ENCODE measurements at regions not wholly inside any gene's neighbourhood (a gene's known extent, or its start where the extent isn't known, plus 50 kb on each side); places are given as distances from the start of the nearest gene placed in this dataset.

DNA sequence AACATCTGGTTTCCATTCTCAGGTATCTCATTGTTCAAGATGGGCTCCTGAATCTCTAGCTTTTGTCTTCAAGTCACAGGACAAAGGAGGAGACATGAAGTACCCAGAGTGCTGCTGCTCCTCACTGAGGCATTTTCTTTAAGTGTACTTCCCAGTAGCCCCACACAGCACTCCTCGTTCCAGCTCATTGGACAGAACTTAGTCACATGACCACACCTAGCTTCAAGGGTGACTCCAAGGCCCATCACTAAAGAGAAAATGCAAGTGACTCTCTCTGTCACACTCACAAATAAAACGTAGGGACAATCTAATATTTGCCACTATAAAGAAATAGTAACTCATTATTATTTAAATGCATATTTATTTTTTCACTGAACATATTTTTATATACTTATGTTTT lies 58.3 kb upstream of the NEUROD6 start:
- DNase-seq, result no peak

DNA sequence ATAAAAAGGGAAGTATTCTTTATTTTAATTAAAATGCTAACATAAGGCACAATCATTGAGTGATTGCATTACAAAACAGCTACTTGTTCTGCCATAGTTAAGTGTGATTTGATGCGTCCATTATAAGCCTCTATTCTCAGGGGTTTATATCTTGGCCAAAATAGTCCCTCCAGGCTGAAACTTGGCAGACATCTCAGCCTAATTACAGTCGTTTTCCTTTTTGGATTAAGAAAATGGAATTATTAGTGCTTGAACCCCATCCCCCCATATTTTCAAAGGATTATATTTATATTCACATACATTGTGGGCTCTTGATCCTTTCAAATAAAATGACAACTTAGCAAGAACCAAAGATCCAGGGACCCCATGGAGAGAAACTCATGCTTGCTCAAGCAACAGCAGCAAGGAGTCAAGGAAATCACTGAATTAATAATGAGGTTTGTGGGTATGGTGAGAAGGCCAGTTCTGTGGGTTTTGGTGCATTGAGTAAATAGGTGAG lies 66.7 kb upstream of the NEUROD6 start:
- no peak for DNase-seq

DNA sequence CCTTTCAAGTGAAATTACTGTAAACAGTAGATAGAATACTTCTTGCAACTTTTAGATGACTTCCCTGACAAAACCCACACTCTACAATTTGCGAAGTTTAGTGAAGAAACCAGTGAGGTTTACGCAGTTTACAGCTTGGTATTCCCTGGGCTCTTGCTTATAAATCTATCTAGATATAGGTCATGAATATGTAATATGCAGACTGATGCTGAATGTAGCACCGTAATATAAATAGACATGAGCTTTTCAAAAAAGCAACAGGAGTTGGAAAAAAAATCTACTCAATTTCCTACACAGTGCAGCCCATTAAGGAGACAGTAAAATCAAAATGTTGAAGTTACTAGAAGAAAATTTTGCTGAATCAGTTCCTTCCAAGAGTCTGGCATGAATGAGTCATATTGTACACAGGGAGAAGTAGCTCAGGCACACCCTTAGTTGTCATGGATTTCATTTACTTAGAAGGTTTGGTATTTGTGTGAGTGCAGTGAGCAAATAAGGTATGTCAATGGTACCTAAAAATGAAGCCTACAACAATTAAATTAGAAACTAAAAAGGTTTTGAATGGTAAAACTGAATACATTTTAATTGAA lies 67.7 kb upstream of the NEUROD6 start:
- DNase-seq, result no peak

DNA sequence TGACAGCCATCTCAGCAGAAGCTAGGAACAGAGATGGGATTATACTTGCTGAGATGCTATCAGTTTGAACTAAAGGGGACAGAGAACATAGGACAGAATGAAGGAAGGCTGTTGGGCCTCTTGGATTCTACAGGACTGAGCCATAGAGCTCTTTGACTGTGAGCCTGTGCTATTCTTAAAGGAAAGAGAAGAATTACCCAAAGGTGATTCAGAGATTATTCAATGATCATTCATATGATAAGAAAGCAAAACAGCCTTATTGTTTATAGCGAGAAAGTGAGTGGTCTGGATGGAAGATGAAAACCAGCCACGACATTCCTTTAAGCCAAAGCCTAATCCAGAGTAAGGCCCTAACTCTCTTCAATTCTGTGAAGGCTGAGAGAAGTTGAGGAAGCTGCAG lies 69.7 kb upstream of the NEUROD6 start:
- DNase-seq, result no peak

DNA sequence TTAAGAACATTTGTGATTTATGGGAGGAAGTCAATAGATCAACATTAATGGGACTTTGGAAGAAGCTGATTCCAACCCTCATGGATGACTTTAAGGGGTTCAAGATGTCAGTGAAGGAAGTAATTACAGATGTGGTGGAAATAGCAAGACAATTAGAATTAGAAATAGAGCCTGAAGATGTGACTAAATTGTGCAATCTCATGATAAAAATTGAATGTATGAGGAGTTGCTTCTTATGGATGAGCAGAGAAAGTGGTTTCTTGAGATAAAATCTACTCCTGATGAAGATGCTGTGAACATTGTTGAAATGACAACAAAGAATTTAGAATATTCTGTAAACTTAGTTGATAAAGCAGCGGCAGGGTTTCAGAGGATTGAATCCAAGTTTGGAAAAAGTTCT lies 70.9 kb upstream of the NEUROD6 start:
- no peak for DNase-seq

DNA sequence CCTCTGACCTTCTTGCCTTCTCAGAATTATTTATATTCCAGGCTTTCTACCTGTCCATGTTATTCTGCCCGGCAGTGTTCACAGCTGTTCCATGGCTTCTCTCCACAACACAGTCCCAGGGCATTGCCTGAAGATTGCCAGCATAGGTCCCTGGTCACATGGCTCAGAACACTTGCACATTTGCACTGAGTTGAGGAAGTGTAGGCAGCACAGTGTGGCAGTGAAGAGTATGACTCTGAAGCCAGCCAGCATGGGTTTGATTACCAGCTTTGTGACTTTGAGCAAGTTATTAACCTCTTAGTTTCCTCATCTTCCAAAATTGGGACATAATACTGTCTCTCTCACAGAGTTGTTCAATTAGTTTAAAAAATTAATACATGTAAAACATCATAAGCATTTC lies 73.2 kb upstream of the NEUROD6 start:
- no peak for DNase-seq

DNA sequence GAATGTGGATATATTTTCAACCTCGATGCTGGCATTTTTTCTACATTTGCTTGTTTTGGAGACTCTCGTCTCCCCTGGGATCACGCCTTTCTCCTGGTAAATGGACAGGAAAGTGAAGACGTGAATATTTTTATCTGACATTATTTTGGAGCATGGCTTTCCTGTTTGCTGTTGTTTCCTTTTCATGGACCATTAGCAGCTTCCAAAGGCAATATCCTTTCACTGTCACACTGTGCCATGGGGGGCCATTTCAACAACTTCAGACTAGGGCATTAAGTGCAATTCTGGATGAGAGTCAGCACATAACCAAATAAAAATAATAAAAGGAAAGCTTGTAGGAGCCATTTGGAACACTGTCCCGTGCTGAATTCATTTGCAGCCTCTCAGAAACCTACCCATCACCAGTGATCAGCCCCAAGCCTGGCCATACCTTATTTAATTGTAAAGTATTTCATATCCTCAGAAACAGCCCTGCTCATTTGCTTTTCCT lies 75.9 kb upstream of the NEUROD6 start:
- DNase-seq, result no peak

DNA sequence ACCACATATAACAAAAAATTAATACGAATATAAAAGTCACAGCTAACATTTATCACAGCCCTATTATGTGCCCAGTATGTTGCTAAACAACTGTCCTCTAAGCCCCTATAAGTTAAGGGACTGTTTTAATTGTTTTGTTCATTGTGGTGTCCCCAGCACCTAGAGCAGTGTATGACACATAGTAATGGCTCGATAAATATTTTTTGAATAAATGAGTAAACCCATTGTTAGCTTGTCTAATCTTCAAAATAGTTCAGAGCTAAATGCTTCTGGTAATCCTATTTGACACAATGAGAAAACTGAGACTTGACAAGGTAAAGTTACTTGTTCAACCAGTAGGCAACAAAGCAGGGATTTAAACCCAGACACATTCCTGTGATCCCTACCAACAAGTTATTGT lies 78.4 kb upstream of the NEUROD6 start:
- no peak for DNase-seq

DNA sequence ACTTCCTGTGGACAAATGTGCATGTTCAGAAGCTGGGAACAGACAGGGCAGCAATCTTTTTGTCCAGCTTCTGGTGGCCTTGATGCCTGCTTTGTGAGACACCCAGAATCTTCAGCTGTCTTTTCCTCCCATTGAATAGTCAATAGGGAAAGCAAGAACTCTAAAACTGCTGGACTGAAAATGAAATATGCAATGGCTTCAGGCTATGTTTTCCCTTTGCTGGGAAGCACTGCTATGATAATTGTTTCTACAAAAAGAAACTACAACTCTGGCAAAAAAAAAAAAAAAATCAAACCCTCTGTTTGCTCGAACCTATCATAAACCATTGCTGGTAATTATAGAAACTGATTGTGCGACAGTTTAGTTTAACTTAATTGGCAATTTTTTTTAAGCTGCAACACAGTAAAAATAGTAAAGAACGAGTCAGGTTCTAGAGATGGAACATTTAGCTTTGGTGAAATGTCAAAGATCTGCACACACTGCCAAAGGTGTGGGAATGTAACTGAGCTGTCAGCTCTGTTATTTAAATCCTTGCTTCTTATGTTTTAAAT lies 79.1 kb upstream of the NEUROD6 start:
- no peak for DNase-seq

DNA sequence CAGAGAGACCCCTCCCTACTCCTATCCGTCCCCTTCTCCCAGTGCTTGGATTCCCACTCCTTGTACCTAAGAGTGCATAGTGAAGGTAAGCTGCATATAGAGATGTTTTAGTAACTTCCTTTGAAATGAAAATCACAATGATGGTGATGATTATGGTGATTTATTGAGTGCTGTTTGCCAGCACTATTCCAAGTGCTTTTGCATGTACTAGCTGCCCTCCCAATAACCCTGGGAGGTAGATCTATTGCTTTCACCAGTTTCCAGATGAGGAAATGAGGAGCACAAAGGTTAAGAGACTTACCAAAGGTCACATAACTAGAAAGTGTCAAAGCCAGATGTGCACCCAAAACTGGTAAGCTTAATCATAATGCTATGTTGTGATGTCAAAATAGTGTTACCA lies 80.4 kb upstream of the NEUROD6 start:
- DNase-seq, result no peak

DNA sequence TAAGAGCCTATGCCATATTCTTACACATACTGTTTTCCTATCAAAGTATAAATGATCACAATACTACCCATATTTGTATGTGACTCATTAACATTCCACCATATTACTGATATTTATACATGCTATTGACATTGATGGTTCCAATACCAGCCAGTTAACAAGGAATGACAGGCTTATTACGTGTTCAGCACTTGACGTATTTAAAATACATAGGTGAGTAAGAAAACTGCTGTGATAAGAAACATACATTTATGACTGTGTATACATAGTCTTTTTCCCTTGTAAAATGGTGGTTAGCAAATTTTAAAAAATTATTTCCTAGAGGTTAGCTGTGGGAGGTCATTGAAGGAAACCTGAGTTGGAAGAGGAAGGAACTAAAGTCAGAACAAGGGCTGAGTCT lies 81.1 kb upstream of the NEUROD6 start:
- DNase-seq, result no peak

DNA sequence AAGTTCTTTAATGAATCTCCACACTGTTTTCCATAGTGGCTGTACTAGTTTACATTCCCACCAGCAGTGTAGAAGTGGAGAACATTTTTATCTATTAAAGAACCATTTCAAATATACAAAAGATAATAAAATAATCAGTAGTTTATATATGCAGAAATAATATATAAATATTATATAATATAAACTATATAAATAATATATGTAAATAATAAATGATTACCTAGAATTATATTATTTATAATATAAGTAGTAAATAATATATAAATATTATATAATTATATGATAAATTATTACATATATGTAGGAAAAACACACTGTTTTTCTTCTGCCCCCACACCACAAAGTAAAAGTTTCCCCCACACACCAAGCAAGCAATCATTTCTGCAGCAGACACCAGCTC lies 83.5 kb upstream of the NEUROD6 start:
- DNase-seq, result no peak

DNA sequence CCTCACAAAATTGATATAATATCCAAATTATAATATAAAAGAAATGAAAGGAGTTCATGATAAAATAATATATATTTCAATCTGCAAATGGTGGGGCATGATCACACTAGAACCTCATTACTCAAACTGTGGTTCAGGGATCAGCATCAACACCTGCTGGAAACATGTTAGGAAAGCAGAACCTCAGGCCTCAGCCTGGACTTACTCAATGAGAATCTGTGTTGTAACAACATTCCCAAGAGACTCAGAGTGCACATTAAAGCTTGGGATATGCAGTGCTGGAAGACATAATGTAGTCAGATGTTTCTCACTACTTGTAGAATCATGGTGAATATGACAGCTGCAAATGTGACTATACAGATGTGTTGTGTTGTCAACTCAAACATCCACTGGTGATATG lies 81.7 kb upstream of the ITPRID1 start:
- no peak for DNase-seq

DNA sequence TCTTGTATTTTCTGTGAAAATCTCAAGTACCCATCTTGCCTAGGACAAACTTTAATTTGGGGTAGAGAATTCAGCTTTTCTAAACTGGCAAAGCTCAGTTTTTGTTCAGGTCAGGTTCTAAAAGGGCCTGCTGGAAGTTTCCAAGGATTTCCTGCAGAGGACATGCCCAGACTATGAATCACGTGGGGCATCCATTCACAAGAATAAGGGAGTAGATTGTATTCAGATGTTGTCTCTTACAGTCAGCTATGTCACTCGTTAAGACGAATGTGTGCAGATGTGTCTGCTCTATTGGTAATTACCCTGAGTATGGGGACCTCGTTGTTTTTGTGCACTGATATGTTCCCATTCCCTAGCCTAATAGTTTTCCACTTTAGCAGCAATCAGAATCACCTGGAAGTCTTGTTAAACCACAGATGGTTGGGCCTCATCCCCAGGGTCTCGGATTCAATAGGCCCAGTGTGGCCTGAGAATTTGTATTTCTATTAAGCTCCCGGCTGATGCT lies 81.0 kb upstream of the ITPRID1 start:
- no peak for DNase-seq

DNA sequence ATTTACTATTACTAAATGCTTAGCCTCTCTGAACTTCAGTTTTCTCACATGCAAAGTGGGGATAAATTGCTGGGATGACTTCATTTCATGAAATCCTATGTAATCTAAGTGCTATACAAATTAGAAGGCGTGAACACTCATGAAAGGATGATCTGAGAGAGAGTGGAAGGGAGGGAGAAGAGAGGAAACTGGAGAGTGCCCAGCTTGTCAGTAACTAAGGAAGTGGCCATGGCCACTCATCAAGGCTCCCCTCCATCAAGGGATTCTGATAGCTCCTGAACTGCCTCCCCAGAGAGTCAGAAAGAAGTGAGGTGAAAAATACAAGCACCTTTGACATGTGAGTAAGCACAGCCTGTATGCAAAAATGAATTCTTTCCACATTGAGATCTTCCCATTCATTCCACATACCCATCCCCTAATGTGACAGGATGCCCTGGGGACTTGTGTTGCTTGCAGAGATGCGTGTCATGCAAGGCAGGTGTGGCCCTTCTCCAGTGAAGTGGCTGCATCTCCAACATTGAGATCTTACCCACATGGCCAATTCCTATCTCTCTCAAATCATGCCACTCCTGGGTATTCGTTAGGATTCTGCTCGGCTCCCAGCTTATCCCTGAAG lies 76.5 kb upstream of the ITPRID1 start:
- no peak for DNase-seq

DNA sequence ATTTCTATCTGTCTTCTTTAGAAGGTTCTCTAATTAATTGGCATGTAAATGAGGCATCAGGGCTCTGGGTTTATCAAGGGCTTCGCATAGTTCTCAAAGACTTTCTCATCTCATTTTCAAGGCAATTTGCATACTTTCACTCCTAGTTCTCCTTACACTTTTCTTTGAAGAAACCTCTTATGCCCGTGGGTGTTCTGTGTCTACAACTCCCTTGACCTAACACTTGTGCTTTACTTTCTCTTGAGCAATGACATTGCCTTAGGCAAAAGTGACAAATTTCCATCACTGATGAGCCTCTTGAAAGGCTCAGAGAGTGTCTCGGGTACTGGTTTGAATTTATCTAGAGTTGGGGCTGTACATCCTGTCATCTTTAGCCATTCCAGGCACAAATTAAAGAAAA lies 74.7 kb upstream of the ITPRID1 start:
- DNase-seq, result no peak

DNA sequence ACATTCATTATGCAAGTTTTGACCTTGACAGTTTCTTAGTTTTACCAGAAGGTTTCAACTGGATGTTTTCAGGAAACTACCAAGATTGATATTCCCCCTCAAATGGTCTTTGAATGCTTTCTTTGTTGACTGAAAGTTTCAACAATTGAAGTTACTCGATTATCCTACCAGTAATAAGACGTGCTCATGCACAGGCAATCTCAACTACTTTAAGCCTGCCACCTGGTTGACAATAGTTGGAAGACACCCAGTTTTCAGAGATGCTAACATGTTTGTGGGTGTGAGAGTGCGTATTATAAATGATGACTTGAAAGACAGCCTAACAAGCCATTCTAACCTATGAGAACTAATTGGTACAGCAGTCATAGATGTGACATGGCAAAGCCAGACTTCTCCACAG lies 73.4 kb upstream of the ITPRID1 start:
- DNase-seq, result no peak

DNA sequence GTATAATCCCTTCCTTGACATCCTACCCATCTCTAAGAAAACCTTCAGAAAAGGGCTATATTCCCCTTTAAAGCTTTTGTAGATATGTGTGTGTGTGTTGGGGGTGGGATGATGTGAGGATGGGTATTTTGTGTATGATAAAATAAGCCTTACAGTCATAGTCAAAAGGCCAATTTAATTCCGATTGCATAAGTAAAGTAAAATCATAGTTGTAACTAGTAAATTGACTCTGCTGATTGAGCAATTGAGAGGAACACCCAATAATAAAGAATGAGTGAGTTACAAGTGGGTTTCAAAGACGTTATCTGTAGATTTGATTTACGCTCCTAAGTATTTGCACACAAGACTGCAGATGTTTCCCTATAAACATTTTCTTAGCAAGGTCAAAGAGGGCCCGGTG lies 71.3 kb upstream of the ITPRID1 start:
- no peak for DNase-seq

DNA sequence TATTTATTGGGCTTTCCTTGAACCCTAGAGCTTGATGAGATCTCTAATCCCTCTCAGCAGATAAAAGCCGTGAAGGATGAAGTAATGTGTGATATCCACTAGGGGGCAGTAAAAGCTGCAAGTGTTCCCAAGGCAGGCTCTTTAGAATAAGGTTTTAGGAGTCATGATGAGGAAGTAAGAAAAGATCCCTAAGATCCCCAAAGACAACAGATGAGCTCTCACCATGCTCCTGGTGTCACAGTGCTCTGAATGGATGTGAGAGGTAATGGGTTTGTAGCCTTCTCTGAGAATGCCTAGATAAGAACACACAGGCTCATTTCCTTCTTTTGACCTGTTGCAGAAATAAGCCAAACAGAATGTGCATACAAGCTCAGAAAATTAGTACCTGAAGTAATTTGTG lies 70.4 kb upstream of the ITPRID1 start:
- peak; percentile 23 for DNase-seq

DNA sequence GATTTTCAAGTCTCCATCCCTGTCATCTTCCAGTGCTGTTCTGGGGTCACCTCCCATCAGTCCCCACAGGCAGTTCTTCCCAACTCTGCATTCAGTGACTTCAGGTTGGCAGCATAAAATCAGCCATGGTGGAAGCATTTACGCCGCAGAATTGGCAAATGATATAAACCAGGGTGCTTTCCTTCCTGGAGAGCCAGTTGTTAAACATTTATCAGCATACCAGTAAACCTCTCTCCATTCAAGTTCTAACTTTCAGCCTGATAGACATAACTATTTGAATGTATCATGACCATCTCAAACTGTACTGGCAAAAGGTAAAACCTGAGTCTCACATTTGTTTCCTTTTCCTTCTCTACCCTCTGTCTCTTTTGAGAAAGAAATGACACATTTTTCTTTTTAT lies 69.7 kb upstream of the ITPRID1 start:
- DNase-seq, result no peak

DNA sequence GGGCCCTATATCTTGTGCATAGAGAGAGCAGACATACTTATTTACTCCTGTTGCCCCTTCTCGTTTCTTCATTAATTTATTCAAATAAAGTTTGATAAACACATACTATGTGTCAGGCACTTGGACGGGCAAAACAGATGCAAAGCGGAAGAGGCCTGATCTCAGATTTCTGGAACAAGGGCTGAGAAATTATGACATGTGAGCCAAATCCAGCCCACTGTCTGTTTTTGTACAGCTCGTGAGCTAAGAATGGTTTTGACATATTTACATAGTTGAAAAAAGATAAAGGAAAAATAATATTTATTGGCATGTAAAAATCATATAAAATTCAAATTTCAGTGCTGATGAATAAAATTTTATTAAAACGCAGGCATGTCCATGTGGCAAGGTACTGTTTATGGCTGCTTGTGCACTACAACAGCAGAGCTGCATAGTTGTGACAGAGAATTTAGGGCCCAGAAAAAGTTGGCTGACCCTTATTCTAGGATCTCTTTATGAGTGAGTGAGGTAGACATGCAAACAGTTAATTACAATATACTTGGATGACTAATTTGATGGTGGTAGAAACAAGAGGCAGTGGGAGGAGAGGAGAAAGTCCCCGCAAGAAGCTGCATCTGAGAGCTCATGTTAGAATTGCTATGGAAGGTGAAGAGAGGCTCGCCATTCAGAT lies 68.1 kb upstream of the ITPRID1 start:
- DNase-seq, result no peak

DNA sequence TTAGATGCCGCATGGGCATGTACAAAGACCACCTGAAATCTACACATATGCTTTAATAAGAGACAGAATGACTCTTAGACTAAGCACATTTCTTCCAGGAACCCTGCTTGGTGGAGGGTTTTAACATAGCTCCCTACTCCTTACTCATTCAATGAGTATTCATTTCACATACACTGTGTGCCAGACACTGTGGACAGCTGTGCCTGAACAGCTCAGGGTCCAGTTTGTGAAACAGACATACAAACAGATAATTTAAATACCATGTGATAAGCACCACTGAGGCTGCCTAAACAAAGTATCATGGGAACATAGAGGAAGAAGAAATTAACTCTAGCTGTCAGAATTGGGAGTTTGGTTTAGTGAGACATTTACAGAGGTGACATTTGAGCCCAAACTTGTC lies 65.2 kb upstream of the ITPRID1 start:
- no peak for DNase-seq

DNA sequence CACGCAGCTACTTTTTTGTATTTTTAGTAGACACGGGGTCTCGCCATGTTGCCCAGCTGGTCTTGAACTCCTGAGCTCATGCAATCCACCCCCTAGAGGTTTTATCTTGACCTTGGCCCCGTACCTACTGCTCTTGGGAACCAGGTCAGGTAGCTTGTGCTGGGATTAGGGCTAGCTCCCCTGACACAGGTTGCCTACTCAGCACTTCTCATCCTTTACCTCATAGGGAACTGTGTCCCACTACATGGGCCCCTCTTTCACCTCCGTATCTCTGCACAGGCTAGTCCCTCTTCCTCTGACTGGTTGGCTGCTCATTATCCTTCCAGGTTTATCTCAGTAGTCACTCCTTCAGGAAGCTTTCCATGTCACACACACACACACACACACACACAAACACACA lies 58.0 kb upstream of the ITPRID1 start:
- DNase-seq, result no peak
